IPS-15b (cell line): ENCODE measurements at regions not wholly inside any gene's neighbourhood (a gene's known extent, or its start where the extent isn't known, plus 50 kb on each side); places are given as distances from the start of the nearest gene placed in this dataset.

Experiments used
- H3K27me3 ChIP-seq: one replicate; pipeline ENCODE4 v1.6.1; 2013; ENCODE audit warnings: low read length; ENCODE audit not compliant: control insufficient read depth, insufficient read depth
- H3K36me3 ChIP-seq: one replicate; pipeline ENCODE4 v1.6.1; 2013; ENCODE audit warnings: low read length; ENCODE audit not compliant: control insufficient read depth, insufficient read depth
- H3K4me1 ChIP-seq: one replicate; pipeline ENCODE4 v1.6.1; 2013; ENCODE audit warnings: mild to moderate bottlenecking, low read length; ENCODE audit not compliant: control insufficient read depth, insufficient read depth
- H3K4me3 ChIP-seq: one replicate; pipeline ENCODE4 v1.5.1; 2013; ENCODE audit warnings: low read depth, low read length
- H3K9ac ChIP-seq: one replicate; pipeline ENCODE4 v1.6.1; 2013; ENCODE audit warnings: low read depth, mild to moderate bottlenecking, low read length
- H3K9me3 ChIP-seq: one replicate; pipeline ENCODE4 v1.6.1; 2013; ENCODE audit warnings: mild to moderate bottlenecking, low read length; ENCODE audit not compliant: control insufficient read depth, insufficient read depth

- H3K36me3 ChIP-seq = no peaks in the 10 kb centered on the region
- no peak overlapping the region for H3K4me3 ChIP-seq
- peaks cover 9% of the 10 kb centered on the region for H3K4me1 ChIP-seq
- no peaks in the 10 kb centered on the region for H3K9me3 ChIP-seq
- no peaks in the 10 kb centered on the region for H3K27me3 ChIP-seq
- H3K9ac ChIP-seq = no peak overlapping the region
These were observed 172.2 kb upstream of the CENPE start for GRCh38 chr4:103370336-103370735.

GRCh38 chr4:103365285-103365684, 167.1 kb upstream of the CENPE start:
- no peak overlapping the region for H3K4me3 ChIP-seq
- H3K4me1 ChIP-seq = no peaks in the 10 kb centered on the region
- H3K36me3 ChIP-seq = no peaks in the 10 kb centered on the region
- H3K9me3 ChIP-seq = peaks cover 7% of the 10 kb centered on the region
- no peaks in the 10 kb centered on the region for H3K27me3 ChIP-seq
- H3K9ac ChIP-seq = no peak overlapping the region

GRCh38 chr4:103364083-103364482, 165.9 kb upstream of the CENPE start:
- H3K9ac ChIP-seq = no peak overlapping the region
- H3K4me3 ChIP-seq = no peak overlapping the region
- no peaks in the 10 kb centered on the region for H3K27me3 ChIP-seq
- no peaks in the 10 kb centered on the region for H3K4me1 ChIP-seq
- H3K36me3 ChIP-seq = peaks cover 2% of the 10 kb centered on the region
- peaks cover 19% of the 10 kb centered on the region for H3K9me3 ChIP-seq

- Histone ChIP-seq H3K4me3 (no peak overlapping the region), H3K36me3 (peaks cover 5% of the 10 kb centered on the region), H3K27me3 (no peaks in the 10 kb centered on the region), H3K9me3 (peaks cover 23% of the 10 kb centered on the region), H3K9ac (no peak overlapping the region), H3K4me1 (no peaks in the 10 kb centered on the region)
These were observed 163.8 kb upstream of the CENPE start for GRCh38 chr4:103361926-103362325.

- Histone ChIP-seq H3K27me3 (no peaks in the 10 kb centered on the region), H3K9ac (no peak overlapping the region), H3K9me3 (peaks cover 23% of the 10 kb centered on the region), H3K36me3 (peaks cover 5% of the 10 kb centered on the region), H3K4me3 (no peak overlapping the region), H3K4me1 (no peaks in the 10 kb centered on the region)
These were observed 161.8 kb upstream of the CENPE start for GRCh38 chr4:103359900-103360299.

- Histone ChIP-seq H3K9ac (no peak overlapping the region), H3K9me3 (peaks cover 3% of the 10 kb centered on the region), H3K27me3 (no peaks in the 10 kb centered on the region), H3K4me3 (no peak overlapping the region), H3K36me3 (peaks cover 2% of the 10 kb centered on the region), H3K4me1 (no peaks in the 10 kb centered on the region)
These were observed 155.9 kb upstream of the CENPE start for GRCh38 chr4:103354006-103354405.

GRCh38 chr4:103329642-103330041, 131.5 kb upstream of the CENPE start:
- Histone ChIP-seq H3K4me1 (no peaks in the 10 kb centered on the region), H3K36me3 (no peaks in the 10 kb centered on the region), H3K9ac (no peak overlapping the region), H3K4me3 (no peak overlapping the region), H3K9me3 (no peaks in the 10 kb centered on the region), H3K27me3 (no peaks in the 10 kb centered on the region)

GRCh38 chr4:103324811-103325210, 126.7 kb upstream of the CENPE start:
- H3K9me3 ChIP-seq = no peaks in the 10 kb centered on the region
- no peaks in the 10 kb centered on the region for H3K36me3 ChIP-seq
- H3K4me1 ChIP-seq = no peaks in the 10 kb centered on the region
- no peak overlapping the region for H3K9ac ChIP-seq
- H3K4me3 ChIP-seq = no peak overlapping the region
- H3K27me3 ChIP-seq = no peaks in the 10 kb centered on the region

- no peak overlapping the region for H3K4me3 ChIP-seq
- peaks cover 2% of the 10 kb centered on the region for H3K9me3 ChIP-seq
- no peaks in the 10 kb centered on the region for H3K36me3 ChIP-seq
- no peaks in the 10 kb centered on the region for H3K4me1 ChIP-seq
- H3K27me3 ChIP-seq = no peaks in the 10 kb centered on the region
- no peak overlapping the region for H3K9ac ChIP-seq
These were observed 120.2 kb upstream of the CENPE start for GRCh38 chr4:103318327-103318726.

- Histone ChIP-seq H3K4me1 (peaks cover 10% of the 10 kb centered on the region), H3K9me3 (no peaks in the 10 kb centered on the region), H3K27me3 (no peaks in the 10 kb centered on the region), H3K4me3 (no peak overlapping the region), H3K9ac (no peak overlapping the region), H3K36me3 (no peaks in the 10 kb centered on the region)
These were observed 110.1 kb upstream of the CENPE start for GRCh38 chr4:103308248-103308561.

- Histone ChIP-seq H3K9me3 (no peaks in the 10 kb centered on the region), H3K36me3 (no peaks in the 10 kb centered on the region), H3K4me1 (peaks cover 11% of the 10 kb centered on the region), H3K27me3 (no peaks in the 10 kb centered on the region), H3K4me3 (no peak overlapping the region), H3K9ac (no peak overlapping the region)
These were observed 109.5 kb upstream of the CENPE start for GRCh38 chr4:103307453-103308247.

GRCh38 chr4:103306870-103307375, 108.8 kb upstream of the CENPE start:
- Histone ChIP-seq H3K36me3 (no peaks in the 10 kb centered on the region), H3K4me1 (peaks cover 11% of the 10 kb centered on the region), H3K27me3 (no peaks in the 10 kb centered on the region), H3K9ac (no peak overlapping the region), H3K4me3 (no peak overlapping the region), H3K9me3 (no peaks in the 10 kb centered on the region)
